NOMO-1 (cell line): ENCODE measurements at regions not wholly inside any gene's neighbourhood (a gene's known extent, or its start where the extent isn't known, plus 50 kb on each side); places are given as distances from the start of the nearest gene placed in this dataset.

ENCODE experiments used
- DNase-seq, 2 experiments: peaks; one replicate each; lab custom pipeline; 2025; ENCODE audit not compliant: unreplicated experiment in 2 of 2; lab: John Stamatoyannopoulos, UW

GRCh38 chr2:20523073-20523798, 76.4 kb downstream of the RHOB start:
- no peak for DNase-seq

- no peak for DNase-seq
Measured at GRCh38 chr2:20523799-20524187, 76.9 kb downstream of the RHOB start.

GRCh38 chr2:20524412-20525040, 77.7 kb downstream of the RHOB start:
- DNase-seq, result no peak

- no peak for DNase-seq
Measured at GRCh38 chr2:20525041-20526035, 78.5 kb downstream of the RHOB start.

- no peak for DNase-seq
Measured at GRCh38 chr2:20526160-20526559, 79.3 kb downstream of the RHOB start.

- no peak for DNase-seq
Measured at GRCh38 chr2:20526708-20527107, 79.8 kb downstream of the RHOB start.

- DNase-seq, result no peak
Measured at GRCh38 chr2:20528713-20529112, 81.8 kb downstream of the RHOB start.

GRCh38 chr2:20530520-20530919, 83.6 kb downstream of the RHOB start:
- DNase-seq, result no peak

GRCh38 chr2:20531633-20532262, 84.9 kb downstream of the RHOB start:
- no peak for DNase-seq

- DNase-seq, result no peak
Measured at GRCh38 chr2:20532634-20533437, 86.0 kb downstream of the RHOB start.

GRCh38 chr2:20533993-20534622, 87.2 kb downstream of the RHOB start:
- no peak for DNase-seq

GRCh38 chr2:20534913-20535801, 88.3 kb downstream of the RHOB start:
- no peak for DNase-seq

- no peak for DNase-seq
Measured at GRCh38 chr2:20536619-20537422, 89.9 kb downstream of the RHOB start.

- no peak for DNase-seq
Measured at GRCh38 chr2:20537423-20538307, 90.8 kb downstream of the RHOB start.

- no peak for DNase-seq
Measured at GRCh38 chr2:20538308-20539132, 91.6 kb downstream of the RHOB start.

GRCh38 chr2:20539133-20539719, 92.4 kb downstream of the RHOB start:
- DNase-seq, result no peak
